ENCODE measurements at regions not wholly inside any gene's neighbourhood (a gene's known extent, or its start where the extent isn't known, plus 50 kb on each side); places are given as distances from the start of the nearest gene placed in this dataset.

- no peak overlapping the region for H3K27ac ChIP-seq (ENCODE audit: extremely low read depth, low read depth, low read length)
- TF ChIP-seq, protein P1, sequence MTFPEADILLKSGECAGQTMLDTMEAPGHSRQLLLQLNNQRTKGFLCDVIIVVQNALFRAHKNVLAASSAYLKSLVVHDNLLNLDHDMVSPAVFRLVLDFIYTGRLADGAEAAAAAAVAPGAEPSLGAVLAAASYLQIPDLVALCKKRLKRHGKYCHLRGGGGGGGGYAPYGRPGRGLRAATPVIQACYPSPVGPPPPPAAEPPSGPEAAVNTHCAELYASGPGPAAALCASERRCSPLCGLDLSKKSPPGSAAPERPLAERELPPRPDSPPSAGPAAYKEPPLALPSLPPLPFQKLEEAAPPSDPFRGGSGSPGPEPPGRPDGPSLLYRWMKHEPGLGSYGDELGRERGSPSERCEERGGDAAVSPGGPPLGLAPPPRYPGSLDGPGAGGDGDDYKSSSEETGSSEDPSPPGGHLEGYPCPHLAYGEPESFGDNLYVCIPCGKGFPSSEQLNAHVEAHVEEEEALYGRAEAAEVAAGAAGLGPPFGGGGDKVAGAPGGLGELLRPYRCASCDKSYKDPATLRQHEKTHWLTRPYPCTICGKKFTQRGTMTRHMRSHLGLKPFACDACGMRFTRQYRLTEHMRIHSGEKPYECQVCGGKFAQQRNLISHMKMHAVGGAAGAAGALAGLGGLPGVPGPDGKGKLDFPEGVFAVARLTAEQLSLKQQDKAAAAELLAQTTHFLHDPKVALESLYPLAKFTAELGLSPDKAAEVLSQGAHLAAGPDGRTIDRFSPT (tag by site-specific recombination; IDR thresholded peaks at IDR 0.05): no peak
- no peak for TF ChIP-seq ZNF23 (tag by site-specific recombination; IDR thresholded peaks at IDR 0.05; ENCODE audit: borderline replicate concordance)
- no peak for TF ChIP-seq GLI2 (tag by site-specific recombination; IDR thresholded peaks at IDR 0.05; ENCODE audit: borderline replicate concordance, low read depth)
- TF ChIP-seq ZBTB49 (tag by site-specific recombination; IDR thresholded peaks at IDR 0.05; ENCODE audit: low read depth): no peak
- TF ChIP-seq ZNF404 (tag by site-specific recombination; IDR thresholded peaks at IDR 0.05): no peak
- no peak for TF ChIP-seq ZFP3 (tag by site-specific recombination; IDR thresholded peaks at IDR 0.05; ENCODE audit: low read depth)
- TF ChIP-seq ZNF133 (tag by site-specific recombination; IDR thresholded peaks at IDR 0.05): no peak
- no peak for TF ChIP-seq ZSCAN30 (tag by site-specific recombination; IDR thresholded peaks at IDR 0.05)
- no peak for TF ChIP-seq PRDM1 (tag by site-specific recombination; IDR thresholded peaks at IDR 0.05)
- TF ChIP-seq ZNF529 (tag by site-specific recombination; IDR thresholded peaks at IDR 0.05; ENCODE audit: insufficient replicate concordance): no peak
- TF ChIP-seq MEIS1 (CRISPR knock-in tag; IDR thresholded peaks at IDR 0.05; ENCODE audit: borderline replicate concordance): no peak
- ChIA-PET CTCF (interaction anchor here (0.6 to 1.0 kb wide), 2 partner anchors 8 to 1377 kb away, joined by 3 to 5 read pairs; no protein-coding TSS in a partner anchor), POLR2A (no interaction called here)
- H3K4me1 ChIP-seq (ENCODE audit: control insufficient read depth, insufficient read depth, low read length): no peaks in the 10 kb centered on the region
- H3K36me3 ChIP-seq (ENCODE audit: control insufficient read depth in 2 of 2, insufficient read depth in 1 of 2, low read length in 2 of 2): no peaks in the 10 kb centered on the region
- H3K4me3 ChIP-seq (ENCODE audit: low read depth, low read length): no peak overlapping the region
- H3K9me3 ChIP-seq (ENCODE audit: control insufficient read depth, insufficient read depth, low read depth, low read length): no peaks in the 10 kb centered on the region
These were observed 202.7 kb upstream of the HS3ST1 start for GRCh38 chr4:11631416-11631815.

GRCh38 chr4:11628093-11628725, 199.5 kb upstream of the HS3ST1 start:
- H3K4me3 ChIP-seq (ENCODE audit: low read depth, low read length): no peak overlapping the region

GRCh38 chr4:11626066-11626465, 197.4 kb upstream of the HS3ST1 start:
- Histone ChIP-seq H3K9me3 (ENCODE audit: control insufficient read depth, insufficient read depth, low read depth, low read length) (no peaks in the 10 kb centered on the region), H3K36me3 (ENCODE audit: control insufficient read depth in 2 of 2, insufficient read depth in 1 of 2, low read length in 2 of 2) (no peaks in the 10 kb centered on the region), H3K4me1 (ENCODE audit: control insufficient read depth, insufficient read depth, low read length) (no peaks in the 10 kb centered on the region), H3K27ac (ENCODE audit: extremely low read depth, low read depth, low read length) (no peak overlapping the region), H3K4me3 (ENCODE audit: low read depth, low read length) (no peak overlapping the region)
- POLR2A ChIA-PET: no interaction called here
- CTCF ChIA-PET: no interaction called here
- TF ChIP-seq ZNF10 (tag by site-specific recombination; IDR thresholded peaks at IDR 0.05): no peak
- TF ChIP-seq ZNF600 (tag by site-specific recombination; IDR thresholded peaks at IDR 0.05): no peak
- TF ChIP-seq KLF1 (tag by site-specific recombination; IDR thresholded peaks at IDR 0.05): no peak
- TF ChIP-seq TRIM28 (IDR thresholded peaks at IDR 0.05; ENCODE audit: borderline replicate concordance, low read length): no peak
- TF ChIP-seq MYNN (tag by site-specific recombination; IDR thresholded peaks at IDR 0.05; ENCODE audit: borderline replicate concordance): no peak

More at GRCh38 chr4:11628093-11628725, 199.5 kb upstream of the HS3ST1 start:
- ChIA-PET CTCF (no interaction called here), POLR2A (no interaction called here)
- TF ChIP-seq ZNF843 (tag by site-specific recombination; IDR thresholded peaks at IDR 0.05) (no peak), IKZF3 (tag by site-specific recombination; IDR thresholded peaks at IDR 0.05) (no peak)
- TF ChIP-seq, protein P2, sequence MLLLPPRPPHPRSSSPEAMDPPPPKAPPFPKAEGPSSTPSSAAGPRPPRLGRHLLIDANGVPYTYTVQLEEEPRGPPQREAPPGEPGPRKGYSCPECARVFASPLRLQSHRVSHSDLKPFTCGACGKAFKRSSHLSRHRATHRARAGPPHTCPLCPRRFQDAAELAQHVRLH (tag by site-specific recombination; IDR thresholded peaks at IDR 0.05): no peak
- TF ChIP-seq, protein P3, sequence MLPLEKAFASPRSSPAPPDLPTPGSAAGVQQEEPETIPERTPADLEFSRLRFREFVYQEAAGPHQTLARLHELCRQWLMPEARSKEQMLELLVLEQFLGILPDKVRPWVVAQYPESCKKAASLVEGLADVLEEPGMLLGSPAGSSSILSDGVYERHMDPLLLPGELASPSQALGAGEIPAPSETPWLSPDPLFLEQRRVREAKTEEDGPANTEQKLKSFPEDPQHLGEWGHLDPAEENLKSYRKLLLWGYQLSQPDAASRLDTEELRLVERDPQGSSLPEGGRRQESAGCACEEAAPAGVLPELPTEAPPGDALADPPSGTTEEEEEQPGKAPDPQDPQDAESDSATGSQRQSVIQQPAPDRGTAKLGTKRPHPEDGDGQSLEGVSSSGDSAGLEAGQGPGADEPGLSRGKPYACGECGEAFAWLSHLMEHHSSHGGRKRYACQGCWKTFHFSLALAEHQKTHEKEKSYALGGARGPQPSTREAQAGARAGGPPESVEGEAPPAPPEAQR (tag by site-specific recombination; IDR thresholded peaks at IDR 0.05): no peak
- Histone ChIP-seq H3K27ac (ENCODE audit: extremely low read depth, low read depth, low read length) (no peak overlapping the region), H3K4me1 (ENCODE audit: control insufficient read depth, insufficient read depth, low read length) (no peaks in the 10 kb centered on the region), H3K9me3 (ENCODE audit: control insufficient read depth, insufficient read depth, low read depth, low read length) (no peaks in the 10 kb centered on the region), H3K36me3 (ENCODE audit: control insufficient read depth in 2 of 2, insufficient read depth in 1 of 2, low read length in 2 of 2) (no peaks in the 10 kb centered on the region)
